Stimulated activated naive CD8-positive, alpha-beta T cell treated with anti-CD3 and anti-CD28 coated beads, Interleukin-15, Interleukin-2, amounts not matched to agents 100 ng/mL and 50 ng/mL, for 24 hours (primary cell): ENCODE measurements at regions not wholly inside any gene's neighbourhood (a gene's known extent, or its start where the extent isn't known, plus 50 kb on each side); places are given as distances from the start of the nearest gene placed in this dataset.

Source experiments
- H3K27ac Mint-ChIP-seq: one replicate; pipeline ENCODE4 v1.8.0; 2021; ENCODE audit warnings: mild to moderate bottlenecking, mixed read lengths
- H3K27me3 Mint-ChIP-seq: one replicate; pipeline ENCODE4 v1.8.0; 2021; ENCODE audit warnings: mixed read lengths
- H3K36me3 Mint-ChIP-seq: one replicate; pipeline ENCODE4 v1.8.0; 2021; ENCODE audit warnings: low read depth, mixed read lengths
- H3K4me1 Mint-ChIP-seq: one replicate; pipeline ENCODE4 v1.8.0; 2021; ENCODE audit warnings: low read depth, mixed read lengths
- H3K4me3 Mint-ChIP-seq: one replicate; pipeline ENCODE4 v1.8.0; 2021; ENCODE audit warnings: mild to moderate bottlenecking, mixed read lengths
- H3K9me3 Mint-ChIP-seq: one replicate; pipeline ENCODE4 v1.8.0; 2021; ENCODE audit warnings: mixed read lengths

GRCh38 chr5:130286971-130287370 is 382.7 kb downstream of the CHSY3 start:
- no peaks in the 10 kb centered on the region for H3K36me3 Mint-ChIP-seq
- H3K27me3 Mint-ChIP-seq = no peaks in the 10 kb centered on the region
- no peaks in the 10 kb centered on the region for H3K9me3 Mint-ChIP-seq
- H3K4me1 Mint-ChIP-seq = no peaks in the 10 kb centered on the region
- H3K27ac Mint-ChIP-seq = no peak overlapping the region
- no peak overlapping the region for H3K4me3 Mint-ChIP-seq

GRCh38 chr5:130282049-130282448 is 377.8 kb downstream of the CHSY3 start:
- Mint-ChIP-seq H3K36me3 (no peaks in the 10 kb centered on the region), H3K4me1 (no peaks in the 10 kb centered on the region), H3K27ac (no peak overlapping the region), H3K9me3 (no peaks in the 10 kb centered on the region), H3K4me3 (no peak overlapping the region), H3K27me3 (no peaks in the 10 kb centered on the region)

GRCh38 chr5:130280528-130281217 is 376.4 kb downstream of the CHSY3 start:
- no peaks in the 10 kb centered on the region for H3K27me3 Mint-ChIP-seq
- no peaks in the 10 kb centered on the region for H3K9me3 Mint-ChIP-seq
- no peaks in the 10 kb centered on the region for H3K36me3 Mint-ChIP-seq
- no peak overlapping the region for H3K4me3 Mint-ChIP-seq
- H3K4me1 Mint-ChIP-seq = no peaks in the 10 kb centered on the region
- no peak overlapping the region for H3K27ac Mint-ChIP-seq

- no peaks in the 10 kb centered on the region for H3K36me3 Mint-ChIP-seq
- no peaks in the 10 kb centered on the region for H3K9me3 Mint-ChIP-seq
- H3K27ac Mint-ChIP-seq = no peak overlapping the region
- no peaks in the 10 kb centered on the region for H3K4me1 Mint-ChIP-seq
- H3K4me3 Mint-ChIP-seq = no peak overlapping the region
- H3K27me3 Mint-ChIP-seq = no peaks in the 10 kb centered on the region
Observed at GRCh38 chr5:130279386-130279785, 375.1 kb downstream of the CHSY3 start.

GRCh38 chr5:130278136-130278535 is 373.9 kb downstream of the CHSY3 start:
- Mint-ChIP-seq H3K4me3 (no peak overlapping the region), H3K9me3 (no peaks in the 10 kb centered on the region), H3K4me1 (no peaks in the 10 kb centered on the region), H3K27ac (no peak overlapping the region), H3K36me3 (no peaks in the 10 kb centered on the region), H3K27me3 (no peaks in the 10 kb centered on the region)

- no peaks in the 10 kb centered on the region for H3K27me3 Mint-ChIP-seq
- H3K36me3 Mint-ChIP-seq = no peaks in the 10 kb centered on the region
- no peak overlapping the region for H3K4me3 Mint-ChIP-seq
- H3K9me3 Mint-ChIP-seq = no peaks in the 10 kb centered on the region
- no peak overlapping the region for H3K27ac Mint-ChIP-seq
- no peaks in the 10 kb centered on the region for H3K4me1 Mint-ChIP-seq
Observed at GRCh38 chr5:130277522-130277921, 373.3 kb downstream of the CHSY3 start.

GRCh38 chr5:130277002-130277401 is 372.7 kb downstream of the CHSY3 start:
- Mint-ChIP-seq H3K4me3 (no peak overlapping the region), H3K36me3 (no peaks in the 10 kb centered on the region), H3K27ac (no peak overlapping the region), H3K4me1 (no peaks in the 10 kb centered on the region), H3K27me3 (no peaks in the 10 kb centered on the region), H3K9me3 (no peaks in the 10 kb centered on the region)

- no peaks in the 10 kb centered on the region for H3K36me3 Mint-ChIP-seq
- no peaks in the 10 kb centered on the region for H3K27me3 Mint-ChIP-seq
- H3K4me1 Mint-ChIP-seq = no peaks in the 10 kb centered on the region
- H3K9me3 Mint-ChIP-seq = no peaks in the 10 kb centered on the region
- H3K4me3 Mint-ChIP-seq = no peak overlapping the region
- H3K27ac Mint-ChIP-seq = no peak overlapping the region
Observed at GRCh38 chr5:130272837-130273236, 368.6 kb downstream of the CHSY3 start.

- no peaks in the 10 kb centered on the region for H3K9me3 Mint-ChIP-seq
- H3K27me3 Mint-ChIP-seq = no peaks in the 10 kb centered on the region
- H3K27ac Mint-ChIP-seq = no peak overlapping the region
- no peak overlapping the region for H3K4me3 Mint-ChIP-seq
- H3K36me3 Mint-ChIP-seq = no peaks in the 10 kb centered on the region
- H3K4me1 Mint-ChIP-seq = no peaks in the 10 kb centered on the region
Observed at GRCh38 chr5:130270786-130271185, 366.5 kb downstream of the CHSY3 start.

GRCh38 chr5:130268489-130268888 is 364.2 kb downstream of the CHSY3 start:
- H3K27me3 Mint-ChIP-seq = no peaks in the 10 kb centered on the region
- H3K27ac Mint-ChIP-seq = no peak overlapping the region
- H3K36me3 Mint-ChIP-seq = no peaks in the 10 kb centered on the region
- H3K9me3 Mint-ChIP-seq = no peaks in the 10 kb centered on the region
- H3K4me1 Mint-ChIP-seq = no peaks in the 10 kb centered on the region
- H3K4me3 Mint-ChIP-seq = no peak overlapping the region

GRCh38 chr5:130267926-130268325 is 363.7 kb downstream of the CHSY3 start:
- Mint-ChIP-seq H3K36me3 (no peaks in the 10 kb centered on the region), H3K9me3 (no peaks in the 10 kb centered on the region), H3K4me1 (no peaks in the 10 kb centered on the region), H3K27me3 (no peaks in the 10 kb centered on the region), H3K4me3 (no peak overlapping the region), H3K27ac (no peak overlapping the region)

- no peaks in the 10 kb centered on the region for H3K4me1 Mint-ChIP-seq
- H3K4me3 Mint-ChIP-seq = no peak overlapping the region
- no peaks in the 10 kb centered on the region for H3K36me3 Mint-ChIP-seq
- H3K27me3 Mint-ChIP-seq = no peaks in the 10 kb centered on the region
- peaks cover 10% of the 10 kb centered on the region for H3K9me3 Mint-ChIP-seq
- no peak overlapping the region for H3K27ac Mint-ChIP-seq
Observed at GRCh38 chr5:130260481-130260880, 356.2 kb downstream of the CHSY3 start.

GRCh38 chr5:130251931-130252330 is 347.7 kb downstream of the CHSY3 start:
- Mint-ChIP-seq H3K27me3 (no peaks in the 10 kb centered on the region), H3K27ac (no peak overlapping the region), H3K36me3 (no peaks in the 10 kb centered on the region), H3K9me3 (peaks cover 9% of the 10 kb centered on the region), H3K4me1 (no peaks in the 10 kb centered on the region), H3K4me3 (no peak overlapping the region)

- H3K27ac Mint-ChIP-seq = no peak overlapping the region
- H3K4me3 Mint-ChIP-seq = no peak overlapping the region
- H3K27me3 Mint-ChIP-seq = no peaks in the 10 kb centered on the region
- no peaks in the 10 kb centered on the region for H3K36me3 Mint-ChIP-seq
- no peaks in the 10 kb centered on the region for H3K4me1 Mint-ChIP-seq
- H3K9me3 Mint-ChIP-seq = no peaks in the 10 kb centered on the region
Observed at GRCh38 chr5:130243641-130244040, 339.4 kb downstream of the CHSY3 start.

- no peak overlapping the region for H3K27ac Mint-ChIP-seq
- H3K9me3 Mint-ChIP-seq = peaks cover 5% of the 10 kb centered on the region
- H3K4me3 Mint-ChIP-seq = no peak overlapping the region
- no peaks in the 10 kb centered on the region for H3K27me3 Mint-ChIP-seq
- no peaks in the 10 kb centered on the region for H3K4me1 Mint-ChIP-seq
- H3K36me3 Mint-ChIP-seq = no peaks in the 10 kb centered on the region
Observed at GRCh38 chr5:130237721-130238120, 333.5 kb downstream of the CHSY3 start.
